Endothelial cell of umbilical vein (primary cell): ENCODE measurements at regions not wholly inside any gene's neighbourhood (a gene's known extent, or its start where the extent isn't known, plus 50 kb on each side); places are given as distances from the start of the nearest gene placed in this dataset.

Experiments
- BruUV-seq: library from RNA; stranded (reverse); fragments of 400-500 nt; replicated peaks from 2 replicates; lab custom pipeline; 2021; lab: Mats Ljungman, UMichigan
- CTCF ChIA-PET: fragments of 300-600, 350-600 bp; sonication (Branson Sonifier 250); formaldehyde crosslinking; loops from one replicate; lab custom pipeline; 2021; ENCODE audit warnings: antibody characterized with exemption, inconsistent platforms; lab: Charles Lee
- POLR2A ChIA-PET: fragments of 300-600, 350-600 bp; sonication (Branson Sonifier 250); formaldehyde crosslinking; loops from one replicate; lab custom pipeline; 2021; ENCODE audit warnings: antibody characterized with exemption, inconsistent platforms; lab: Charles Lee
- DNase-seq: peaks from one replicate; pipeline ENCODE4 v3.0.0-alpha.2; 2011; ENCODE audit warnings: low read depth, low spot score
- FAIRE-seq: peaks from 2 replicates; lab custom pipeline; 2011; peaks lifted over from hg19 to GRCh38; lab: Jason Lieb, UNC
- H2AFZ ChIP-seq: 2 replicates; pipeline ENCODE4 v1.6.0; 2012; ENCODE audit warnings: low read depth, low read length, control low read depth, inconsistent platforms
- H3K27ac ChIP-seq: 2 replicates; pipeline ENCODE4 v1.5.1; 2011; ENCODE audit warnings: low read depth, mild to moderate bottlenecking, control low read depth, low read length, moderate library complexity; ENCODE audit not compliant: insufficient read depth
- H3K27me3 ChIP-seq, 2 experiments: 2 replicates each; pipeline versions ENCODE4 v1.6.0 to v1.6.1; 2011; ENCODE audit warnings: low read length in 2 of 2, mixed read lengths in 1 of 2; ENCODE audit not compliant: control insufficient read depth in 2 of 2, insufficient read depth in 2 of 2
- H3K36me3 ChIP-seq, 2 experiments: 2 replicates in 1 of 2; 3 replicates in 1 of 2; pipeline ENCODE4 v1.5.1; 2011; ENCODE audit warnings: low read length in 2 of 2, mild to moderate bottlenecking in 1 of 2, moderate library complexity in 1 of 2; ENCODE audit not compliant: control insufficient read depth in 2 of 2, insufficient read depth in 2 of 2; ENCODE audit errors: extremely low read depth in 1 of 2
- H3K4me1 ChIP-seq: 3 replicates; pipeline ENCODE4 v1.5.1; 2011; ENCODE audit warnings: mild to moderate bottlenecking, low read length; ENCODE audit not compliant: control insufficient read depth, insufficient read depth; ENCODE audit errors: extremely low read depth
- H3K4me2 ChIP-seq: 2 replicates; pipeline ENCODE4 v1.6.1; 2011; ENCODE audit warnings: low read length, control low read depth, mixed read lengths; ENCODE audit not compliant: insufficient read depth
- H3K4me3 ChIP-seq, 3 experiments: fragments of 200-600 bp in 1 of 3; sonication (generic), shearing (Covaris generic) in 1 of 3; replicated peaks in 1 of 3; 2 replicates each; pipeline ENCODE4 v1.5.1; 2011 to 2016; ENCODE audit warnings: control low read depth in 3 of 3, low read length in 3 of 3, mild to moderate bottlenecking in 2 of 3, inconsistent platforms in 1 of 3, low read depth in 1 of 3, moderate library complexity in 1 of 3; ENCODE audit not compliant: insufficient read depth in 1 of 3
- H3K79me2 ChIP-seq: 2 replicates; pipeline ENCODE4 v1.6.0; 2012; ENCODE audit warnings: low read length, inconsistent platforms; ENCODE audit not compliant: control insufficient read depth, insufficient read depth
- H3K9ac ChIP-seq: replicated peaks from 2 replicates; pipeline ENCODE3; 2011; ENCODE audit warnings: low read length, control low read depth; ENCODE audit not compliant: insufficient read depth; ENCODE audit errors: extremely low read depth
- H3K9me1 ChIP-seq: replicated peaks from 3 replicates; pipeline ENCODE4 v1.6.0; 2011; ENCODE audit warnings: mild to moderate bottlenecking, low read length; ENCODE audit not compliant: control insufficient read depth, insufficient read depth; ENCODE audit errors: extremely low read depth
- H3K9me3 ChIP-seq: replicated peaks from 2 replicates; pipeline ENCODE4 v1.5.1; 2012; ENCODE audit warnings: low read length, inconsistent platforms; ENCODE audit not compliant: control insufficient read depth, insufficient read depth
- H4K20me1 ChIP-seq: replicated peaks from 2 replicates; pipeline ENCODE3; 2011; ENCODE audit warnings: mild to moderate bottlenecking, low read length; ENCODE audit not compliant: control insufficient read depth, insufficient read depth; ENCODE audit errors: extremely low read depth
- EZH2 ChIP-seq: IDR thresholded peaks from 2 replicates; pipeline ENCODE4 v1.6.1; 2012; ENCODE audit warnings: borderline replicate concordance, low read depth, mild to moderate bottlenecking, moderate library complexity, low read length, inconsistent platforms; ENCODE audit not compliant: severe bottlenecking
- FOS ChIP-seq: IDR thresholded peaks from 2 replicates; pipeline ENCODE4 v1.6.1; 2011; ENCODE audit warnings: mild to moderate bottlenecking, low read length, moderate library complexity, borderline replicate concordance; ENCODE audit not compliant: insufficient read depth
- GATA2 ChIP-seq: IDR thresholded peaks from 2 replicates; pipeline ENCODE4 v1.7.0; 2011; ENCODE audit warnings: low read depth, mild to moderate bottlenecking, moderate library complexity, mixed read lengths, low read length; ENCODE audit not compliant: insufficient read length, insufficient read depth
- JUN ChIP-seq: IDR thresholded peaks from 2 replicates; pipeline ENCODE4 v1.6.1; 2011; ENCODE audit warnings: borderline replicate concordance, low read depth; ENCODE audit not compliant: insufficient read length, insufficient read depth
- MYC ChIP-seq: IDR thresholded peaks from one replicate; pipeline ENCODE4 v1.6.1; 2011; ENCODE audit warnings: mild to moderate bottlenecking, low read depth, low read length
- POLR2A ChIP-seq: IDR thresholded peaks from 2 replicates; pipeline ENCODE4 v1.6.1; 2012; ENCODE audit warnings: low read depth, mild to moderate bottlenecking, control low read depth, low read length
- POLR2AphosphoS5 ChIP-seq: IDR thresholded peaks from 2 replicates; pipeline ENCODE4 v1.6.1; 2012; ENCODE audit warnings: low read depth, mild to moderate bottlenecking, control low read depth, low read length, moderate library complexity; ENCODE audit not compliant: insufficient read depth
- dilution Hi-C: fragments of 300-500 bp; cut with MboI; formaldehyde crosslinking; loops from one replicate; pipeline ENCODE4 v1.15.0; 2019; ENCODE audit warnings: low sequenced_read_pairs; ENCODE audit not compliant: extremely low pct_ligation_motif_present
- intact Hi-C: fragments of 100-400 bp; cut with micrococcal nuclease; formaldehyde crosslinking; loops from one replicate; pipeline ENCODE4 v1.10.0; 2022
- TF ChIP-seq, protein P1 (sequence below), 2 donors: IDR thresholded peaks; 1 replicate in 1 of 2; 2 replicates in 1 of 2; pipeline ENCODE4 v1.5.1; 2011; ENCODE audit warnings: low read length in 2 of 2, mild to moderate bottlenecking in 2 of 2, moderate library complexity in 2 of 2, control low read depth in 1 of 2, inconsistent platforms in 1 of 2, low read depth in 1 of 2; ENCODE audit not compliant: insufficient read depth in 1 of 2; ENCODE audit errors: extremely low read depth in 1 of 2
- TF ChIP-seq, protein P2 (sequence below): IDR thresholded peaks from 2 replicates; pipeline ENCODE4 v1.6.1; 2011; ENCODE audit not compliant: insufficient read depth, insufficient read length

DNA sequence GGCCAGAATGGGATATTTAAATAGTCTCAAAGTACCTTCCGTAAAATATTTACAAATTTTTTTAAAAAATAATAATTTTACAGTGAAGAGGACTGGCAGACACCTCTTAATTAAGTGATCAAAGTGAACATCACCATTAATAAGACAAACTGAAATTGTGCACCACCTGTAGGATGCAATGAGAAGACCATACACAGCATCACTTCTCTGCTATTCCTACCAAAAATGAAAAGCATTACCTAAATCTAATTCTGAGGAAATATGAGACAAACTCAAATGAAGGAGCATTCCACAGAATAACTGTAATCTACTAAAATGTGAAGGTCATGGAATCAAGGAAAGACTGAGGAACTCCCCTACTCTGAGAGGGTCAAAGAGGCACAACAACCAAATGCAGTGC is 68.2 kb upstream of the PRDX6 start:
- H3K27me3 ChIP-seq, result no peaks in the 10 kb centered on the region
- no peak overlapping the region for H3K4me2 ChIP-seq
- H3K4me3 ChIP-seq, result no peak overlapping the region
- intact Hi-C loops, result loop anchor here (5.0 kb wide), 1 partner anchor 202 kb away; the partner anchor contains the start of gene TNFSF4
- no peak for DNase-seq
- no peaks in the 10 kb centered on the region for H4K20me1 ChIP-seq
- peaks cover 4% of the 10 kb centered on the region for H3K4me1 ChIP-seq
- no peak overlapping the region for H3K27ac ChIP-seq
- no peaks in the 10 kb centered on the region for H3K79me2 ChIP-seq
- FAIRE-seq, result no peak
- dilution Hi-C loops, result no loop called here
- no peaks in the 10 kb centered on the region for H3K9me3 ChIP-seq
- no peak overlapping the region for H3K9ac ChIP-seq
- BruUV-seq, result no TSS peak
- H3K9me1 ChIP-seq, result no peaks in the 10 kb centered on the region
- TF ChIP-seq, protein P1, sequence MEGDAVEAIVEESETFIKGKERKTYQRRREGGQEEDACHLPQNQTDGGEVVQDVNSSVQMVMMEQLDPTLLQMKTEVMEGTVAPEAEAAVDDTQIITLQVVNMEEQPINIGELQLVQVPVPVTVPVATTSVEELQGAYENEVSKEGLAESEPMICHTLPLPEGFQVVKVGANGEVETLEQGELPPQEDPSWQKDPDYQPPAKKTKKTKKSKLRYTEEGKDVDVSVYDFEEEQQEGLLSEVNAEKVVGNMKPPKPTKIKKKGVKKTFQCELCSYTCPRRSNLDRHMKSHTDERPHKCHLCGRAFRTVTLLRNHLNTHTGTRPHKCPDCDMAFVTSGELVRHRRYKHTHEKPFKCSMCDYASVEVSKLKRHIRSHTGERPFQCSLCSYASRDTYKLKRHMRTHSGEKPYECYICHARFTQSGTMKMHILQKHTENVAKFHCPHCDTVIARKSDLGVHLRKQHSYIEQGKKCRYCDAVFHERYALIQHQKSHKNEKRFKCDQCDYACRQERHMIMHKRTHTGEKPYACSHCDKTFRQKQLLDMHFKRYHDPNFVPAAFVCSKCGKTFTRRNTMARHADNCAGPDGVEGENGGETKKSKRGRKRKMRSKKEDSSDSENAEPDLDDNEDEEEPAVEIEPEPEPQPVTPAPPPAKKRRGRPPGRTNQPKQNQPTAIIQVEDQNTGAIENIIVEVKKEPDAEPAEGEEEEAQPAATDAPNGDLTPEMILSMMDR (IDR thresholded peaks at IDR 0.05; ENCODE audit: extremely low read depth in 1 of 2, insufficient read depth in 1 of 2, low read depth in 1 of 2, low read length in 2 of 2), result no peak
- no peak for TF ChIP-seq EZH2
- TF ChIP-seq POLR2A, result no peak
- no peak for TF ChIP-seq FOS
- no peak for TF ChIP-seq JUN
- TF ChIP-seq GATA2, result no peak
- TF ChIP-seq, protein P2, sequence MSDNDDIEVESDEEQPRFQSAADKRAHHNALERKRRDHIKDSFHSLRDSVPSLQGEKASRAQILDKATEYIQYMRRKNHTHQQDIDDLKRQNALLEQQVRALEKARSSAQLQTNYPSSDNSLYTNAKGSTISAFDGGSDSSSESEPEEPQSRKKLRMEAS, result no peak
- no peak for TF ChIP-seq MYC
- no peak for TF ChIP-seq POLR2AphosphoS5
- no peak overlapping the region for H2AFZ ChIP-seq
- POLR2A ChIA-PET, result no interaction called here
- CTCF ChIA-PET, result no interaction called here
- H3K36me3 ChIP-seq, result no peaks in the 10 kb centered on the region
